ENCODE measurements at regions not wholly inside any gene's neighbourhood (a gene's known extent, or its start where the extent isn't known, plus 50 kb on each side); places are given as distances from the start of the nearest gene placed in this dataset.
"Not testable (repeated sequence)": the region's sequence is repeated elsewhere in the genome, so short reads cannot be mapped to it uniquely, and the experiment has no call there.

- in situ Hi-C loops (cut with MboI; ENCODE audit: low pct_unique_long_range_greater_than_20kb, low sequenced_read_pairs, unreplicated experiment), result no loop called here
- no peak for TF ChIP-seq CTCF (IDR thresholded peaks at IDR 0.05; ENCODE audit: extremely low read depth, insufficient read depth, missing control alignments)
- peak; percentile 17 for DNase-seq (ENCODE audit: low spot score)
These were observed 65.6 kb upstream of the PLA2G4A start for GRCh38 chr1:186763107-186763506.

- in situ Hi-C loops (cut with MboI; ENCODE audit: low pct_unique_long_range_greater_than_20kb, low sequenced_read_pairs, unreplicated experiment), result no loop called here
- DNase-seq (ENCODE audit: low spot score), result no peak
- no peak for TF ChIP-seq CTCF (IDR thresholded peaks at IDR 0.05; ENCODE audit: extremely low read depth, insufficient read depth, missing control alignments)
These were observed 66.1 kb upstream of the PLA2G4A start for GRCh38 chr1:186762653-186763052.

- no peak for DNase-seq (ENCODE audit: low spot score)
- TF ChIP-seq CTCF (IDR thresholded peaks at IDR 0.05; ENCODE audit: extremely low read depth, insufficient read depth, missing control alignments), result no peak
- in situ Hi-C loops (cut with MboI; ENCODE audit: low pct_unique_long_range_greater_than_20kb, low sequenced_read_pairs, unreplicated experiment), result no loop called here
These were observed 67.4 kb upstream of the PLA2G4A start for GRCh38 chr1:186761358-186761757.

GRCh38 chr1:186760446-186760845 is 68.3 kb upstream of the PLA2G4A start:
- in situ Hi-C loops (cut with MboI; ENCODE audit: low pct_unique_long_range_greater_than_20kb, low sequenced_read_pairs, unreplicated experiment), result no loop called here
- no peak for TF ChIP-seq CTCF (IDR thresholded peaks at IDR 0.05; ENCODE audit: extremely low read depth, insufficient read depth, missing control alignments)
- DNase-seq (ENCODE audit: low spot score), result no peak

GRCh38 chr1:186758896-186759606 is 69.7 kb upstream of the PLA2G4A start:
- DNase-seq (ENCODE audit: low spot score); in situ Hi-C loops (cut with MboI; ENCODE audit: low pct_unique_long_range_greater_than_20kb, low sequenced_read_pairs, unreplicated experiment): not testable (repeated sequence)

GRCh38 chr1:186757851-186758250 is 70.9 kb upstream of the PLA2G4A start:
- no peak for DNase-seq (ENCODE audit: low spot score)
- in situ Hi-C loops (cut with MboI; ENCODE audit: low pct_unique_long_range_greater_than_20kb, low sequenced_read_pairs, unreplicated experiment), result no loop called here
- TF ChIP-seq CTCF (IDR thresholded peaks at IDR 0.05; ENCODE audit: extremely low read depth, insufficient read depth, missing control alignments), result no peak

- in situ Hi-C loops (cut with MboI; ENCODE audit: low pct_unique_long_range_greater_than_20kb, low sequenced_read_pairs, unreplicated experiment), result no loop called here
- DNase-seq (ENCODE audit: low spot score), result no peak
- TF ChIP-seq CTCF (IDR thresholded peaks at IDR 0.05; ENCODE audit: extremely low read depth, insufficient read depth, missing control alignments), result no peak
These were observed 74.1 kb upstream of the PLA2G4A start for GRCh38 chr1:186754542-186755145.

Measured in GM13977 (cell line).